C4-2B (cell line): ENCODE measurements at regions not wholly inside any gene's neighbourhood (a gene's known extent, or its start where the extent isn't known, plus 50 kb on each side); places are given as distances from the start of the nearest gene placed in this dataset.

ENCODE experiments used
- H3K27ac ChIP-seq: fragments of 450-650 bp; 2 replicates; pipeline ENCODE4 v1.5.1; 2017
- CTCF ChIP-seq: fragments of 450-650 bp; conservative IDR thresholded peaks from 2 replicates; pipeline ENCODE4 v1.5.1; 2017; ENCODE audit warnings: mild to moderate bottlenecking
- ZFX ChIP-seq: fragments of 450-650 bp; IDR thresholded peaks from 2 replicates; pipeline ENCODE4 v1.6.1; 2017

DNA sequence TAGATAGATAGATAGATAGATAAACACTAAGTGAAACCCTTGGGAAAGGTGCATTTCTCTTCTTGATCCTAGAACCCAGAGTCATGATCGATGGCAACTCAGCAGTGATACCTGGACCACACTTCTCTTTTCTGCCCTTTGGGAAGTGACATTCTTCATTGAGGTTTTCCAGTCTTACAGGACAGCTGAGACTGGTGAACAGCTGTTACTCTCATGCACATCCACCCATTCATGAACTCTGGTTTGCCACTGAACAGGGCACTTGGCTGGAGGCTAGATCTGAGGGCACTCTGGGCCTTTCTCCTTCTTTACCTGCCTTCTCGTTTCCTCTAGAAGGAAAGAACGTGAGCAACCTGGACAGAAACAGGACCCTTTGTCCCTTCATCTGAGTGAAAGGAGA is 164.5 kb downstream of the DRD1 start:
- no peak overlapping the region for H3K27ac ChIP-seq
- TF ChIP-seq ZFX (no peak), CTCF (no peak)

GRCh38 chr5:175275748-175276147 is 168.2 kb downstream of the DRD1 start:
- TF ChIP-seq CTCF (no peak), ZFX (no peak)
- no peak overlapping the region for H3K27ac ChIP-seq

GRCh38 chr5:175275097-175275496 is 168.9 kb downstream of the DRD1 start:
- TF ChIP-seq ZFX: no peak
- TF ChIP-seq CTCF: no peak

DNA sequence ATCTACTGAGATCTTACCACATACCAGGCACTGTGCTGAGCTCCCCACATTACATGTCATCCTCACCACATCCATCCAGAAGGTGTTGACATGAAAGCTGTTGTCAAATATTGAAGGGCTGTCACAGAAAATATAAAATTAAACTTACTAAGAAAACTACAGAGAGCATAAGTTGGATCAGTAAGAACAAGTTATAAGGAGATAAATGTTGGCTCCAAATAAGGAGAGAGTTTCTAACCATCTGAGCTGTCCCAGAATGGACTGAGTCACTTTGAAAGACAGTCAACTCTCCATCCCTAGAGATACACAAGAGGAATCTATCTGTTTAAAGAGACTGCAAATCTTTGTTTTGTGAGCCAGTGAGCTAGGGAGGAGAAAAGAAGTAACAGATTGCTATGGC is 169.8 kb downstream of the DRD1 start:
- TF ChIP-seq CTCF (no peak), ZFX (no peak)

More at GRCh38 chr5:175275097-175275496, 168.9 kb downstream of the DRD1 start:
- H3K27ac ChIP-seq: no peak overlapping the region

GRCh38 chr5:175264406-175264805 is 179.6 kb downstream of the DRD1 start:
- TF ChIP-seq ZFX (no peak), CTCF (no peak)
- H3K27ac ChIP-seq: no peak overlapping the region

More for the DNA sequence above, 169.8 kb downstream of the DRD1 start:
- no peak overlapping the region for H3K27ac ChIP-seq

DNA sequence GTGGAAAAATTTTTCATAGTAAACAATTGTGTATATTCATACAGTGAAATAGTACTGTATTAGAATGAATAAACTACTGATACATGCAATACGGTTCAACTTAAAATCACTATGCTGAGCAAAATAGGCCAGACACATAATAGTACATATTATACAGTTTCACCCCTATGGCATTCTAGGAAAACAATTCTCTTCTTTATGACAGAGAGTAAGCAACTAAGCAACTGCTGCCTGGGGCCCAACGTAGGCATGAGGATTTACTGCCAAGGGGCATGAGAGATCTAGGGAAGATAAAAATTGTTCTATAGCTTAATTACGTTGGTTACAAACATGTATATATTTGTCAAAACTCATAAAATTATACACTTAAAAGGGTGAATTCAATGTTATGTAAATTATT is 180.2 kb downstream of the DRD1 start:
- H3K27ac ChIP-seq: no peak overlapping the region
- TF ChIP-seq CTCF (no peak), ZFX (no peak)

DNA sequence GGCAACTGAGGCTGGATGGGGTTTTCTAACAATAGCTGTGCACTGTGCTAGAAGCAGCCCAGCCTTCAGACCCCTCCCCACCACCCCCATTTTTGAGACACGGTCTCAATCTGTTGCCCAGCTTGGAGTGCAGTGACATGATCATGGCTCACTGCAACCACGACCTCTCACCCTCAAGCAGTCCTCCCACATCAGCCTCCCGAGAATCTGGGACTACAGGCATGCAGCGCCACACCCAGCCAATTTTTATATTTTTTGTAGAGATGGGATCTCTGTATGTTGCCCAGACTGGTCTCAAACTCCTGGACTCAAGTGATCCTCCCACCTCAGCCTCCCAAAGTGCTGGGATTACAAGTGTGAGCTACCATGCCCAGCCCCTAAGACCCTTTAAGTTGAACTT is 182.5 kb downstream of the DRD1 start:
- no peak overlapping the region for H3K27ac ChIP-seq
- TF ChIP-seq ZFX (no peak), CTCF (no peak)
